DOHH2 (cell line): ENCODE measurements at regions not wholly inside any gene's neighbourhood (a gene's known extent, or its start where the extent isn't known, plus 50 kb on each side); places are given as distances from the start of the nearest gene placed in this dataset.

Source experiments
- H3F3A ChIP-seq: fragments of 200-600 bp; sonication (generic), shearing (Covaris generic); 2 replicates; pipeline ENCODE4 v1.6.0; 2016; ENCODE audit warnings: antibody characterized with exemption, mild to moderate bottlenecking; ENCODE audit not compliant: control insufficient read depth, insufficient read depth
- H3K27ac ChIP-seq: fragments of 200-600 bp; sonication (generic); 2 replicates; pipeline ENCODE4 v1.5.1; 2014; ENCODE audit warnings: low read depth, mild to moderate bottlenecking, low read length, moderate library complexity
- H3K27me3 ChIP-seq: fragments of 200-600 bp; sonication (generic); 2 replicates; pipeline ENCODE4 v1.6.1; 2014; ENCODE audit warnings: mild to moderate bottlenecking, low read length, mixed read lengths; ENCODE audit not compliant: control insufficient read depth
- H3K36me3 ChIP-seq: fragments of 200-600 bp; sonication (generic); 2 replicates; pipeline ENCODE4 v1.6.1; 2014; ENCODE audit warnings: mild to moderate bottlenecking, low read length, moderate library complexity, mixed read lengths; ENCODE audit not compliant: control insufficient read depth
- H3K4me1 ChIP-seq: fragments of 200-600 bp; sonication (generic); 2 replicates; pipeline ENCODE4 v1.6.1; 2014; ENCODE audit warnings: mild to moderate bottlenecking, low read length, mixed read lengths; ENCODE audit not compliant: control insufficient read depth
- H3K4me2 ChIP-seq: fragments of 200-600 bp; sonication (generic); 2 replicates; pipeline ENCODE4 v1.6.0; 2014; ENCODE audit warnings: mild to moderate bottlenecking, low read length, moderate library complexity
- H3K4me3 ChIP-seq: fragments of 200-600 bp; sonication (generic); 2 replicates; pipeline ENCODE4 v1.5.1; 2014; ENCODE audit warnings: mild to moderate bottlenecking, low read length, mixed read lengths
- H3K79me2 ChIP-seq: fragments of 200-600 bp; sonication (generic); 2 replicates; pipeline ENCODE4 v1.6.1; 2014; ENCODE audit warnings: mild to moderate bottlenecking, low read length, mixed read lengths; ENCODE audit not compliant: control insufficient read depth
- H3K9me2 ChIP-seq: fragments of 200-600 bp; sonication (generic); replicated peaks from 2 replicates; pipeline ENCODE4 v1.6.1; 2014; ENCODE audit warnings: mild to moderate bottlenecking, low read length, mixed read lengths; ENCODE audit not compliant: control insufficient read depth
- H3K9me3 ChIP-seq: fragments of 200-600 bp; sonication (generic); 2 replicates; pipeline ENCODE4 v1.6.1; 2014; ENCODE audit warnings: antibody characterized with exemption, low read length, mixed read lengths; ENCODE audit not compliant: control insufficient read depth, insufficient read depth
- H4K20me1 ChIP-seq: fragments of 200-600 bp; sonication (generic); 2 replicates; pipeline ENCODE4 v1.6.0; 2014; ENCODE audit warnings: low read depth, mild to moderate bottlenecking, antibody characterized with exemption, low read length, moderate library complexity; ENCODE audit not compliant: control insufficient read depth, insufficient read depth
- CTCF ChIP-seq: fragments of 200-600 bp; sonication (generic); IDR thresholded peaks from one replicate; pipeline ENCODE4 v1.5.1; 2014; ENCODE audit warnings: antibody characterized with exemption, mild to moderate bottlenecking, low read depth, low read length; ENCODE audit not compliant: poor library complexity, severe bottlenecking
- EZH2phosphoT487 ChIP-seq: fragments of 200-600 bp; sonication (generic); IDR thresholded peaks from 2 replicates; pipeline ENCODE4 v1.6.1; 2017; ENCODE audit warnings: borderline replicate concordance, mild to moderate bottlenecking, antibody characterized with exemption, low read length, moderate library complexity, mixed read lengths

- no peaks in the 10 kb centered on the region for H3K4me1 ChIP-seq
- no peaks in the 10 kb centered on the region for H3K36me3 ChIP-seq
Observed at GRCh38 chr1:187773168-187773567, 944.4 kb downstream of the PLA2G4A start.

GRCh38 chr1:187787736-187788135 lies 959.0 kb downstream of the PLA2G4A start:
- H3K79me2 ChIP-seq = no peaks in the 10 kb centered on the region
- H3K4me3 ChIP-seq = no peak overlapping the region
- no peak overlapping the region for H3K4me2 ChIP-seq
- H3K9me3 ChIP-seq = no peaks in the 10 kb centered on the region
- H4K20me1 ChIP-seq = no peaks in the 10 kb centered on the region
- TF ChIP-seq CTCF = no peak
- no peak for TF ChIP-seq EZH2phosphoT487
- H3K27me3 ChIP-seq = no peaks in the 10 kb centered on the region
- no peaks in the 10 kb centered on the region for H3K36me3 ChIP-seq
- H3K4me1 ChIP-seq = no peaks in the 10 kb centered on the region
- H3F3A ChIP-seq = no peaks in the 10 kb centered on the region
- no peaks in the 10 kb centered on the region for H3K9me2 ChIP-seq
- no peak overlapping the region for H3K27ac ChIP-seq

More at GRCh38 chr1:187773168-187773567, 944.4 kb downstream of the PLA2G4A start:
- H3K27me3 ChIP-seq = no peaks in the 10 kb centered on the region
- no peaks in the 10 kb centered on the region for H3F3A ChIP-seq
- TF ChIP-seq CTCF = no peak
- no peak for TF ChIP-seq EZH2phosphoT487
- H3K4me2 ChIP-seq = no peak overlapping the region
- no peaks in the 10 kb centered on the region for H4K20me1 ChIP-seq
- H3K4me3 ChIP-seq = no peak overlapping the region
- H3K27ac ChIP-seq = no peak overlapping the region
- no peaks in the 10 kb centered on the region for H3K9me3 ChIP-seq
- no peaks in the 10 kb centered on the region for H3K9me2 ChIP-seq
- H3K79me2 ChIP-seq = no peaks in the 10 kb centered on the region

DNA sequence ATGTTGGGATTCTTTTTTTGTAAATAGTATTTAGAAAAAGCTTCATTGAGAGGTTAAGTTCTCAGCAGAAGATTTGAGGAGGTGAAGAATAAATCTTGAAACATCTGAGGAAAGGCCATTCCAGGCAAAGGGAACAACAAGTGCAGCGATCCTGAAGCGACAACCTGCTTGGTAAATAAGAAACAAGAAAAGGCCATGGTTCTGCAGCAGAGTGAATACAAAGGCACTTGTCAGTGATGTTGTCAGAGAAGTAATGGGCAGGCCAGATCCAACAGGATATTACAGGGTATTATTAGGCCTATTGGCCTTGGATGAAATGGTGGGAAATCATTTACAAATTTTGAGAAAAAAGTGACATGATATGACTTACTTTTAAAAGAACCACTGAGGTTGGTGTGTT lies 960.0 kb downstream of the PLA2G4A start:
- TF ChIP-seq CTCF = no peak
- TF ChIP-seq EZH2phosphoT487 = no peak
- no peak overlapping the region for H3K27ac ChIP-seq
- H3K9me2 ChIP-seq = no peaks in the 10 kb centered on the region
- no peaks in the 10 kb centered on the region for H3K27me3 ChIP-seq
- H3K4me1 ChIP-seq = no peaks in the 10 kb centered on the region
- H3K9me3 ChIP-seq = no peaks in the 10 kb centered on the region
- H3K79me2 ChIP-seq = no peaks in the 10 kb centered on the region
- no peaks in the 10 kb centered on the region for H3F3A ChIP-seq
- no peaks in the 10 kb centered on the region for H4K20me1 ChIP-seq
- no peaks in the 10 kb centered on the region for H3K36me3 ChIP-seq
- H3K4me3 ChIP-seq = no peak overlapping the region
- H3K4me2 ChIP-seq = no peak overlapping the region

GRCh38 chr1:187790724-187791123 lies 962.0 kb downstream of the PLA2G4A start:
- H4K20me1 ChIP-seq = no peaks in the 10 kb centered on the region
- H3K9me2 ChIP-seq = no peaks in the 10 kb centered on the region
- H3K36me3 ChIP-seq = no peaks in the 10 kb centered on the region
- no peaks in the 10 kb centered on the region for H3K79me2 ChIP-seq
- H3K27me3 ChIP-seq = no peaks in the 10 kb centered on the region
- H3K4me1 ChIP-seq = no peaks in the 10 kb centered on the region
- no peaks in the 10 kb centered on the region for H3K9me3 ChIP-seq
- TF ChIP-seq EZH2phosphoT487 (no peak), CTCF (no peak)
- no peak overlapping the region for H3K4me2 ChIP-seq
- no peaks in the 10 kb centered on the region for H3F3A ChIP-seq
- H3K4me3 ChIP-seq = no peak overlapping the region
- no peak overlapping the region for H3K27ac ChIP-seq
